H9 (cell line): ENCODE measurements at regions not wholly inside any gene's neighbourhood (a gene's known extent, or its start where the extent isn't known, plus 50 kb on each side); places are given as distances from the start of the nearest gene placed in this dataset.
"Not testable (repeated sequence)": the region's sequence is repeated elsewhere in the genome, so short reads cannot be mapped to it uniquely, and the experiment has no call there.

Experiments used
- DNase-seq: peaks from one replicate; pipeline ENCODE4 v3.0.0-alpha.2; 2017
- H2AFZ ChIP-seq: one replicate; pipeline ENCODE4 v1.6.1; 2013; ENCODE audit warnings: mild to moderate bottlenecking, low read length, control low read depth, moderate library complexity
- H2AK5ac ChIP-seq: 2 replicates; pipeline ENCODE4 v1.6.1; 2013; ENCODE audit warnings: low read length, control low read depth, mixed read lengths; ENCODE audit not compliant: insufficient read length
- H2BK120ac ChIP-seq: one replicate; pipeline ENCODE4 v1.6.1; 2013; ENCODE audit warnings: low read depth, mild to moderate bottlenecking, low read length, control low read depth, inconsistent platforms; ENCODE audit not compliant: poor library complexity, severe bottlenecking
- H2BK12ac ChIP-seq: 2 replicates; pipeline ENCODE4 v1.6.1; 2013; ENCODE audit warnings: low read length, control low read depth, mixed read lengths, low read depth; ENCODE audit not compliant: insufficient read length
- H2BK15ac ChIP-seq: 2 replicates; pipeline ENCODE4 v1.6.1; 2013; ENCODE audit warnings: low read depth, low read length, control low read depth
- H2BK20ac ChIP-seq: one replicate; pipeline ENCODE4 v1.6.1; 2013; ENCODE audit warnings: low read depth, mild to moderate bottlenecking, low read length, control low read depth, inconsistent platforms; ENCODE audit not compliant: poor library complexity, severe bottlenecking
- H2BK5ac ChIP-seq: 2 replicates; pipeline ENCODE4 v1.6.1; 2013; ENCODE audit warnings: low read length, control low read depth, mixed read lengths; ENCODE audit not compliant: insufficient read length
- H3K14ac ChIP-seq: 2 replicates; pipeline ENCODE4 v1.6.1; 2013; ENCODE audit warnings: low read length, control low read depth; ENCODE audit not compliant: insufficient read depth
- H3K18ac ChIP-seq: 2 replicates; pipeline ENCODE4 v1.6.1; 2013; ENCODE audit warnings: low read depth, mild to moderate bottlenecking, mixed read lengths, low read length, control low read depth; ENCODE audit not compliant: insufficient read length
- H3K23ac ChIP-seq: 2 replicates; pipeline ENCODE4 v1.6.1; 2013; ENCODE audit warnings: low read length, control low read depth, mixed read lengths, low read depth; ENCODE audit not compliant: insufficient read length
- H3K23me2 ChIP-seq: 2 replicates; pipeline ENCODE4 v1.6.1; 2013; ENCODE audit warnings: low read depth, mild to moderate bottlenecking, mixed read lengths, low read length, control low read depth; ENCODE audit not compliant: insufficient read length, poor library complexity, severe bottlenecking
- H3K27ac ChIP-seq: 2 replicates; pipeline ENCODE4 v1.5.1; 2013; ENCODE audit warnings: low read length, control low read depth, mixed read lengths, low read depth; ENCODE audit not compliant: insufficient read length
- H3K27me3 ChIP-seq: 2 replicates; pipeline ENCODE4 v1.6.1; 2013; ENCODE audit warnings: low read length, control low read depth, inconsistent platforms; ENCODE audit not compliant: insufficient read depth
- H3K4ac ChIP-seq: 2 replicates; pipeline ENCODE4 v1.6.1; 2013; ENCODE audit warnings: low read depth, mild to moderate bottlenecking, control low read depth, inconsistent platforms, low read length, moderate library complexity
- H3K4me1 ChIP-seq: 2 replicates; pipeline ENCODE4 v1.6.1; 2013; ENCODE audit warnings: low read length, control low read depth, inconsistent platforms; ENCODE audit not compliant: insufficient read depth
- H3K4me2 ChIP-seq: 2 replicates; pipeline ENCODE4 v1.6.1; 2013; ENCODE audit warnings: low read length, control low read depth, mixed read lengths; ENCODE audit not compliant: insufficient read length, insufficient read depth
- H3K56ac ChIP-seq: 2 replicates; pipeline ENCODE4 v1.6.1; 2013; ENCODE audit warnings: low read depth, mild to moderate bottlenecking, mixed read lengths, low read length, control low read depth; ENCODE audit not compliant: insufficient read length
- H3K79me1 ChIP-seq: 2 replicates; pipeline ENCODE4 v1.6.1; 2013; ENCODE audit warnings: low read depth, mild to moderate bottlenecking, moderate library complexity, low read length, control low read depth, inconsistent platforms; ENCODE audit not compliant: insufficient read depth, poor library complexity, severe bottlenecking
- H3K79me2 ChIP-seq: 2 replicates; pipeline ENCODE4 v1.6.1; 2013; ENCODE audit warnings: low read length, control low read depth, inconsistent platforms; ENCODE audit not compliant: insufficient read depth
- H3K9ac ChIP-seq: 2 replicates; pipeline ENCODE4 v1.6.1; 2013; ENCODE audit warnings: low read length, control low read depth, mixed read lengths; ENCODE audit not compliant: insufficient read length; ENCODE audit errors: extremely low read depth
- H3K9me3 ChIP-seq: one replicate; pipeline ENCODE4 v1.6.1; 2013; ENCODE audit warnings: low read depth, low read length, inconsistent platforms; ENCODE audit not compliant: control insufficient read depth
- H3T11ph ChIP-seq: one replicate; pipeline ENCODE4 v1.6.1; 2013; ENCODE audit warnings: mild to moderate bottlenecking, low read length, control low read depth, inconsistent platforms
- H4K20me1 ChIP-seq: one replicate; pipeline ENCODE4 v1.6.1; 2013; ENCODE audit not compliant: control insufficient read depth, insufficient read length, insufficient read depth
- H4K5ac ChIP-seq: 2 replicates; pipeline ENCODE4 v1.6.1; 2013; ENCODE audit warnings: low read depth, mild to moderate bottlenecking, mixed read lengths, low read length, control low read depth; ENCODE audit not compliant: insufficient read length
- H4K8ac ChIP-seq: replicated peaks from 2 replicates; pipeline ENCODE4 v1.6.1; 2013; ENCODE audit warnings: low read length, control low read depth, mixed read lengths, low read depth; ENCODE audit not compliant: insufficient read length
- H4K91ac ChIP-seq: 2 replicates; pipeline ENCODE4 v1.6.1; 2013; ENCODE audit warnings: low read depth, mild to moderate bottlenecking, moderate library complexity, mixed read lengths, low read length, control low read depth; ENCODE audit not compliant: insufficient read length
- H3K27ac Mint-ChIP-seq, 3 experiments: 2 replicates in 2 of 3; 3 replicates in 1 of 3; pipeline ENCODE4 v1.8.0; 2020 to 2021; ENCODE audit warnings: mixed read lengths in 3 of 3, mild to moderate bottlenecking in 1 of 3, moderate library complexity in 1 of 3
- H3K27me3 Mint-ChIP-seq: 2 replicates; pipeline ENCODE4 v1.8.0; 2021; ENCODE audit warnings: low read depth, mild to moderate bottlenecking, moderate library complexity, mixed read lengths
- H3K36me3 Mint-ChIP-seq, 3 experiments: 2 replicates in 2 of 3; 3 replicates in 1 of 3; pipeline ENCODE4 v1.8.0; 2020 to 2021; ENCODE audit warnings: low read depth in 3 of 3, mixed read lengths in 3 of 3; ENCODE audit not compliant: insufficient read depth in 1 of 3
- H3K4me1 Mint-ChIP-seq, 2 experiments: 2 replicates each; pipeline ENCODE4 v1.8.0; 2020; ENCODE audit warnings: mixed read lengths in 2 of 2
- H3K4me3 Mint-ChIP-seq, 2 experiments: 2 replicates in 1 of 2; 3 replicates in 1 of 2; pipeline ENCODE4 v1.8.0; 2020 to 2021; ENCODE audit warnings: mild to moderate bottlenecking in 2 of 2, mixed read lengths in 2 of 2, moderate library complexity in 1 of 2
- H3K9me3 Mint-ChIP-seq, 2 experiments: 2 replicates in 1 of 2; 3 replicates in 1 of 2; pipeline ENCODE4 v1.8.0; 2020; ENCODE audit warnings: mild to moderate bottlenecking in 2 of 2, mixed read lengths in 2 of 2, moderate library complexity in 1 of 2
- WGBS: extraction: QIAGEN DNeasy Blood & Tissue Kit; methylation state at CpG from one replicate; pipeline ENCODE4 v1.1.7; 2013; ENCODE audit warnings: missing lambda C conversion rate, low lambda C conversion rate, mixed read lengths; ENCODE audit not compliant: insufficient read length; ENCODE audit errors: extremely low coverage; 5-methylcytosine and 5-hydroxymethylcytosine counted together

- not testable (repeated sequence) for H3K9ac ChIP-seq, H3K79me1 ChIP-seq, H4K91ac ChIP-seq, H3K14ac ChIP-seq, H3K23ac ChIP-seq, H3K4me3 Mint-ChIP-seq, H3K4me1 Mint-ChIP-seq, H3K4me1 ChIP-seq, H3K27ac ChIP-seq, H2BK120ac ChIP-seq, H2BK20ac ChIP-seq, H3K27me3 ChIP-seq, H2AK5ac ChIP-seq, H4K8ac ChIP-seq, H3K18ac ChIP-seq, H3K23me2 ChIP-seq, H3K27ac Mint-ChIP-seq, H4K5ac ChIP-seq, H2BK15ac ChIP-seq, H3K56ac ChIP-seq, H2AFZ ChIP-seq, H2BK12ac ChIP-seq, H3T11ph ChIP-seq, H2BK5ac ChIP-seq, H3K4ac ChIP-seq, H4K20me1 ChIP-seq, H3K79me2 ChIP-seq, H3K4me2 ChIP-seq, DNase-seq
- peaks cover 10% of the 10 kb centered on the region for H3K27me3 Mint-ChIP-seq
- H3K9me3 Mint-ChIP-seq, result peaks cover 67 to 68% of the 10 kb centered on the region in 2 experiments
- H3K9me3 ChIP-seq, result peaks cover 65% of the 10 kb centered on the region
- H3K36me3 Mint-ChIP-seq, result peaks cover 20 to 40% (median 40%) of the 10 kb centered on the region in 3 experiments
- WGBS, result no CpG with 5 or more reads among the region's 10 CpGs
These were observed 142.3 kb downstream of the OR4M2 start for GRCh38 chr15:22222596-22222995.
